GM18505 (cell line): ENCODE measurements at regions not wholly inside any gene's neighbourhood (a gene's known extent, or its start where the extent isn't known, plus 50 kb on each side); places are given as distances from the start of the nearest gene placed in this dataset.
"Not testable (repeated sequence)": the region's sequence is repeated elsewhere in the genome, so short reads cannot be mapped to it uniquely, and the experiment has no call there.

Experiments
- ATAC-seq: cut with Tn5 transposase; IDR thresholded peaks from one replicate; pipeline ENCODE4 v1.9.1; 2021; ENCODE audit not compliant: unreplicated experiment
- POLR2A ChIP-seq: IDR thresholded peaks from 4 replicates; pipeline ENCODE4 v1.6.1; 2011; ENCODE audit warnings: borderline replicate concordance; ENCODE audit not compliant: insufficient read depth, insufficient read length; ENCODE audit errors: extremely low read depth

DNA sequence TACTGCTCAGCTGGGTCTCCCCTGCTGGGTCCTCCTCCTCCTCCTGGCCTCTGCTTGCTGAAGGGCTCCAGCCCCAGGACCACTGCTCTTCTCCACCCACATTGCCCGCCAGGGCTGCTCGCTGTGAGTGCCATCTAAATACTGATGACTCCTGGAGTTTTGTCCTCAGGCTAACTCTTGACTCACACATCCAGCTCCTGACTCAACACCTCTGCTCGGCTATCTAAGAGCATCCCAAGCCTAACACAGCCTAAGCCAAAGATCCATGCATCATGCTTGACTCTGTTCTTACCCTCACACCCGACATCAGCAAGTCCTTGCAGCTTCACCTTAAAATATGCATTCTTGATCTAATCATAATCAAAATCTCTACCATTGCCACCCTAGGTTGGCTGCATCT lies 260.2 kb downstream of the KLF13 start:
- TF ChIP-seq POLR2A: no peak
- ATAC-seq: no peak

DNA sequence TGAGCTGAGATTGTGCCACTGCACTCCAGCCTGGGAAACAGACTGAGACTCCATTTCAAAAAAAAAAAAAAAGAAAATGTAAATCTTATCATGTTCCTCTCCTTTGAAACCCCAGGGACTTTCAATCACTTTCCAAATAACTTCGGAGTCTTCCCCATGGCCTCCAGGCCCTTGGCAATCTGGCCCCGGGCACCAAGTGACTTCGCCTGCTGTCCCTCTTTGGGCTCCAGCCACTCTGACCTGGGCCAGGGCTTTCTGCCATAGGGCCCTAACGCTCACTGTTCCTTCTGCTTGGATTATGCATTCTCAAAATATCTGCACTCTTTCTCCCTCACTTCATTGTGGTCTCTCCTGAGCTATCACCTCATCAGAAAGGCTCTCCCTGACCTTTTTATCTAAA lies 260.9 kb downstream of the KLF13 start:
- ATAC-seq: no peak
- TF ChIP-seq POLR2A: no peak

DNA sequence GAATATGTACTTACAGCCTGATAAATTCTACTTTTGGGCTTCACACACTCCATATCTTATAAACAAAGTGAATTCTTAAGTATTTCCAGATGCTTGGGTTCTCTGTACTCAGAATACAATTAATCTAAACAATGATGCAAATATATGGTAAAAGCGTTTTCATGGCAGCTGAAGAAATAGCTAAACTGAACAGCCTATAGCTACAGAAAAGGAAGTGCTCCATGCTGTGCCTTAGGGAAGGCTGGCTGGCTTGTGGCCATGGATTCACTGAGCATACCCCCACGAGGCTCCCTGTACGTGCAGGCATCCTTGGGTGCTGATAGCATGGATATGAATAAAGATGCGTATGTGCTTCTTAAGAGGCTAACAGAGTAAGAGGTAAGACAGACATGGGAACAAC lies 264.0 kb downstream of the KLF13 start:
- no peak for TF ChIP-seq POLR2A
- no peak for ATAC-seq

DNA sequence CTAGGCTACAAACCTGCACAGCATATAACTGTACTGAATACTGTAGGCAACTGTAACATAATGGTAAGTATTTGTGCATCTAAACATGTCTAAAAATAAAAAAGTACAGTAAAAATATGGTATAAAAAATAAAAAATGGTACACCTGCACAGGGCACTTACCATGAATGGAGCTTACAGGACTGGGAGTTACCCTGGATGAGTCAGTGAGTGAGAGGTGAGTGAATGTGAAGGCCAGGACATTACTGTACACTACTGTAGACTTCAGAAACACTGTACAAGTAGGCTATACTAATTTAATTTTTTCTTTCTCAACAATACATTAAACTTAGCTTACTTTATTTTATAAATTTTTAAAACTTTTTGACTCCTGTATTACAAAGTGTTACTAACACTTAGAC lies 265.3 kb downstream of the KLF13 start:
- TF ChIP-seq POLR2A: no peak
- no peak for ATAC-seq

DNA sequence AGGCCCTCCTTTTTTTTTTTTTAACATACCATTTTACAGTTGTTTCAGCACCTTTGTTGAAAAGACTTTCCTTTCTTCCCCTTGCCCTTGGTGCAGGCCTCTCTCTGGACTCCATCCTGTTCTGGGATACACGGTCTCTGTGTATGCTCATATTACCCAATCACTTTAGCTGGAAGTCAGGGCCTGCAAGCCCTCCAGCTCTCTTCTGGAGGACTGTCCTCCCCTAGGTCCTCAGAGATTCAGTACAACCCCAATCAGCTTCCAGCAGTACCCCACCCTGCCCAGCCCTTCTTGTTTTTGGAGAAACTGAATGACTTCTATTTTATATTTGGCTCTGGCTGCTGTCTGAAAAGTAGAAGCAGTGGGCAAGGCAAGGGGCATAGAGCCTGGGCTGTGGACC lies 270.8 kb downstream of the KLF13 start:
- no peak for ATAC-seq
- TF ChIP-seq POLR2A: no peak

DNA sequence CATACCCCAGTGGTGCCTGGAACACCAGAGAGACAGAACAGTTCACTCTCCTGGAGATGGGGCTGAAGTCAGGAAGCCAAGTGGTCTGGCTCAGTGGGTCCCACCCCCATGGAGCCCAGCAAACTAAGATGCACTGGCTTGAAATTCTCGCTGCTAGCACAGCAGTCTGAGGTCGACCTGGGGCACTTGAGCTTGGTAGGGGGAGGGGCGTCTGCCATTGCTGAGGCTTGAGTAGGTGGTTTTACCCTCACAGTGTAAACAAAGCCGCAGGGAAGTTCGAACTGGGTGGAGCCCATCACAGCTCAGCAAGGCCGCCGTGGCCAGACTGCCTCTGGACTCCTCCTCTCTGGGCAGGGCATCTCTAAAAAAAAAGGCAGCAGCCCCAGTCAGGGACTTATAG lies 272.0 kb downstream of the KLF13 start:
- no peak for ATAC-seq
- no peak for TF ChIP-seq POLR2A

DNA sequence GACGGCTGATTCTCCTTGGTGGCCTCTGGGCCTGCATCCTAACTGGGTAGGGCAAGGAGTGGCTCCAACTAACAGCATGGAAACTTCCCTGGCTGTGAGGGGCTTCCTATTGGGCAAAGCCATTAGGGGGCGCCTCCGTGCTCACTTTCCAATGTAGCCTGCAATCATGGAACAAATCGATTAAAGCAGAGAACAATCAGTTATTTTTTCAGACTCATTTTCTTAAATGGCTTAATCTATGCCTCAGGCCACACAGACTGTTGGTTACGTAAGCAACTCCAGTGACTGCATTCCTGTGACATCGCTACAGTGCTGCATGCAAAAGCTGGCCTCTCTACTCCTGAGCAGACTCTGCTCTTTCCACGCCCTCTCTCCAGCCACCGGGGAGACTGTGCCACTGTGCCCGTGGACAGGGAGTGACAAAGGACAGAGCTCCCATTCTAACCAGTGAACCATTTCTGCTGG lies 278.9 kb downstream of the KLF13 start:
- TF ChIP-seq POLR2A: no peak
- ATAC-seq: no peak

DNA sequence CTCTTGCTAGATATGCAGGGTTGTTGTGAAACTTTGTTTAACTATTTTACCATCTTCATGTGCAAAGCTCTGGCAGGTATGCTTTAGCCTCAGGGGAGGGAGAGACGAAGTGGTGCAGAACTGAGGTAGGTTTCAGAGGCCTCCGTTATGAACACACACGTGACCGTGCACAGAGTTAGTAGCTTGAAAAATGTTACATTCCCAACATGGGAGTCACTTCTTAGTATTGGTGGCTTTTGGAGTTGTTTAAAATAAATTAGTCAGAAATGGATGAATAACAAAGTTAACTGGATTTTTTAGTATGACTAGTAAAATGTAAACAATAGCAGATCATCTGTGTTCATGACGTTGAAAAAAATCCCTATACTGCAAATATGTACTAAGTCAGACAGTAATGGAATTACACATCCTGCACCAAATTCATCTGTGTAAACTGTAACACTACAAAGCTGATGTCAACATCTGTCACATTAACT lies 279.6 kb downstream of the KLF13 start:
- ATAC-seq: no peak
- no peak for TF ChIP-seq POLR2A

DNA sequence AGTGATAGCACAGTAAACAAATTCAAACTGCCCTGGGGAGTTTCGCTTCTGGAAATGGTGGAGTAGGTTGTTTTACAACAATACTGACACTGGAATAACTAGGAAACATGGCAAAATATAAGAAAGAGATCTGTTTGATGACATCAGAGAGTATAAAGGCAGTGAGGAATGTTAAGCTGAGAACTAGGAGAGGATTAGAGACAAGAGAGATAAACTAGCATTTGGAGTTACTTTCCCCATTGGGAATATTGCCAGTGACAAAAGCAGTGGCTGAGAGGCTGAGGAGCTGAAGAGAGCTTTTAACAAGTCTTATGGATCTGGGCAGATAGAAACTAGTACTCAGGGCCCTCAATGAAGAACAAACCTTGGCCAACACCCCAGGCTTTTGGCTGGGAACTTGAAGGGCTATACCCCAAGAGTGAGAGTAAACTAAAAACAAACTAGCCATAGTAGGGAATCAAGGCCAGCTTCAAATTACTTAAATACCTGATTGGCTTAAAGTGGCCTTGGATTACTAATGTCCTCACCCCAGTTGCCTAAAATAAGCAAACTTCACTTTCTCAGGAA lies 280.4 kb downstream of the KLF13 start:
- no peak for TF ChIP-seq POLR2A
- no peak for ATAC-seq

DNA sequence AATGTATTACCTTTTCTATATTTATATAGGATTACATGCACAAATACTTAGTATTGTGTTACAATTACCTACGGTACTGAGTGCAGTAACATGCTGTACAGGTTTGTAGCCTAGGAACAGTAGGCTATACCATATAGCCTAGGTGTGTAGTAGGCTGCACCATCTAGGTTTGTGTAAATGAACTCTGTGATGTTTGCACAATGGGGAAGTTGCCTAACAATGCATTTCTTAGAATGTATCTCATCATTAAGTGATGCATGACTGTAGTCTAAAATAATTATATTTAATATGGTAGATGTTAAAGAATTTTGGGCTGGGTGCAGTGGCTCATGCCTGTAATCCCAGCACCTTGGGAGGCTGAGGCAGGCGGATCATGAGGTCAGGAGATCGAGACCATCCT lies 281.0 kb downstream of the KLF13 start:
- ATAC-seq: no peak
- no peak for TF ChIP-seq POLR2A

DNA sequence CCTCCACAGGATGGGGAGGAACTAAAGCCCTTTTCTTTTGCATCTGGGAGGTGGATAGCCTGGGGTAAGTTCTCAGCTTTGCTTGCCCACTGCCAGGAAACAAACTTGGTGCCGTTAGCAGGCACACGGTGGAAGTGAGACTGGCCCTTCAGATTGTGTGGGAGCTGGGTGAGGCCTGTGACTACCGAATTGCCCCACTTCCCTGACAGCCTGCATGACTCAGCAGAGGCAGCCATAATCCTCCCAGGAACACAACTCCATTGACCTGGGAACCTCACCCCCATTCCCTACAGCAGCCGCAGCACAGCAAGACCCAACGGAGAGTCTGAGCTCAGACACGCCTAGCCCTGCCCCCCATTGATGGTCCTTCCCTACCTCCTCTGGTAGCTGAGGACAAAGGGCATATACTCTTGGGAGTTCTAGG lies 282.6 kb downstream of the KLF13 start:
- TF ChIP-seq POLR2A: no peak
- ATAC-seq: no peak

DNA sequence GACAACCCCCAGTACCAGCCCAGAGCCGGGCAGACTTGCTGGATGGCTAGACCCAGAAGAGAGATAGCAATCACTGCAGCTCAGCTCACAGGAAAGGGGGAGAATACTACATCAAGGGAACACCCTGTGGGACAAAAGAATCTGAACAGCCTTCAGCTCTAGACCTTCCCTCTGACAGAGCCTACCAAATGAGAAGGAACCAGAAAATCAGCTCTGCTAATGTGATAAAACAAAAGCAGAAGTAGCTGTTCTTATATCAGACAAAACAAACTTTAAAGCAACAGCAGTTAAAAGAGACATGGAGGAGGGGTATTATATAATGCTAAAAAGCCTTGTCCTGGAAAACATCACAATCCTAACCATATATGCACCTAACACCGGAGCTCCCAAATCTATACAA lies 283.3 kb downstream of the KLF13 start:
- no peak for TF ChIP-seq POLR2A
- ATAC-seq: no peak

DNA sequence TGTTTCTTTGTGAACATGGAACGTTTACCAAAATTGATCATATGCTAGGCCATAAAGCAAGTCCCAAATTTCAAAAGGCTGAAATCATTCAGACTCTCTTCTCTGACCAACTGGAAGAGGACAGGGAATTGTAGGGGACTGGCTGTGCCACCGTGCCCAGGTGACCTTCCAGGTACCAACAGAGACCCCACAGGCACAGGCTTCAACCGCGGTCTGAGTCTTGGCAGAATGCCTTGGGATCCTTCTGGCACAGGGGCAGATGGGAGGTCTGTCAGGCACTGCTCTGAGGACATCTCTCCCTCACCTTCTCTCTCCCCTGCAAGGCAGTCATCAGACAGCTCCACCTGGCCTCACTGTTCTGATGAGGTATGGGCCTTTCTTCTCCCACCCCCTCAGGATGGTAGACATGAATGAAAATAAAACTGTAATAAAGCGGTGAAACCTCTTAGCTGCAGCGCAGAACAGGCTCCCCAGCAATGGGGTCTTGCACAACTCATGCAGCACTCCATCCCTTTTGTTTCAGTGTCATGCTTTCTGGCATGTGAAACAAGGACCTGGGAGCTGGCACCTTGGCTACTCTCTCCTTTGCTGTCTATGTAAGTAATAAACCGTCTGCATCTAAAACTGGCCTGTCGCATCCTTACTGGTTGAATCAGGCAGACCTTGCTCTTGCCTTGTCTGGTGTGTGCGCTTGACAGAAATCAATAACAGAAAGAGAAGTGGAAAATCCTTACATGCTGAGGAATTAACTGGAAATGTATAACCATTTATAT lies 289.2 kb downstream of the KLF13 start:
- no peak for ATAC-seq
- TF ChIP-seq POLR2A: no peak

DNA sequence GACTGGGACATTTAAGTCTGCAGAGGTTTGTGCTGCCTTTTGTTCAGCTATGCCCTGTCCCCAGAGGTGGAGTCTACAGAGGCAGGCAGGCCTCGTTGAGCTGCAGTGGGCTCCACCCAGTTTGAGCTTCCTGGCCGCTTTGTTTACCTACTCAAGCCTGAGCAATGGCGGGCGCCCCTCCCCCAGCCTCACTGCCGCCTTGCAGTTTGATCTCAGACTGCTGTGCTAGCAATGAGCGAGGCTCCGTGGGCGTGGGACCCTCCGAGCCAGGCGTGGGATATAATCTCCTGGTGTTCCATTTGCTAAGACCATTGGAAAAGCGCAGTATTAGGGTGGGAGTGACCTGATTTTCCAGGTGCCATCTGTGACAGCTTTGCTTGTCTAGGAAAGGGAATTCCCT lies 296.7 kb downstream of the KLF13 start:
- ATAC-seq: not testable (repeated sequence)

DNA sequence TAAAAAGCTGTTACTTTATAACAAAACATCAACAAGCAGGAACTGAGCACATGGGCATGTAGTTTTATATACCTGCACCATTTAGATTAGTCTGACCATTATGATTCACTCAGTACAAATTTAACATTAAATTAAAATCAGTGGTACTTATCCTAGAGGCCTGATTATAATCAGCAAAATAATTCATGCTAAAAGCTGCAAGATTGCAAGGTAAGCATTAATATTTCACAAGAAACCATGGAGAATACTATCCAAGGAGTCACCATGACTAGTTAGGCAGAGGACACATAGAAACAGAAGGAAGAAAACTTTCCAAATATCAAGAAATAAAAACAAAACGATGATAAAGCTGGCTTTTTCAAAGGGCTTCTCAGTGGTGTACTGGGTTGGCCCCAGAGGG lies 297.5 kb downstream of the KLF13 start:
- not testable (repeated sequence) for ATAC-seq

DNA sequence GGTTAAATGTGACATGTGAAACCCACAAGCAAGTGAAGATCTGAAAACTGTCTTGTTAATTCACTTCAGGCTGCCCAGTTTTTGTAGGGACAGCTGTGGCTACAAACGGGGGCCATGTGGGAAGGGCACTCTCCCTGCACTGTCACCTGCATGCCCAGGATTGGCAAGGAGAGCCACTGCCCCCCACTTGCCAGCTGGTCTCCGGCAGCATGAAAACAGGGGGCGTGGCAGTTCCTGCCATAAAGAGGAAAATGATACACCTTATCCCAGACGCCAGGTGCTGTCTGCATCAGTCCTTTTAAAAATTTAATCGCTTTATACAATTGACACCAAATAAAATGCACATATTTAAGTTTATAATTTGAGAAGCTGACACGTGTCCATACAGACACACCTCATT lies 309.1 kb downstream of the KLF13 start:
- not testable (repeated sequence) for ATAC-seq

DNA sequence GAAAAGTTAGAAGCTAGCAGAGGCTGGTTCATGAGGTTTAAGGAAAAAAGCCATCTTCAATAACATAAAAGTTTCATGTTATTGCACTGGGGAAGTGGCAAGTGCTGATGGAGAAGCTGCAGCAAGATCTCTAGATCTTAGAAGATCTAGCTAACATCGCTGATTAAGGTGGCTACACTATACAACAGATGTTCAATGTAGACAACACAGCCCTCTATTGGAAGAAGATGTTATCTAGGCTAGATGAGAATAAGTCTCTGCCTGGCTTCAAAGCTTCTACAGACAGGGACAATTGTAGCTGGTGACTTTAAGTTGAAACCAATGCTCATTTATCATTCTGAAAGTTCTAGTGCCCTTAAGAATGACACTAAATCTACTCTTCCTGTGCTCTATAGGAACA lies 310.3 kb downstream of the KLF13 start:
- ATAC-seq: not testable (repeated sequence)

DNA sequence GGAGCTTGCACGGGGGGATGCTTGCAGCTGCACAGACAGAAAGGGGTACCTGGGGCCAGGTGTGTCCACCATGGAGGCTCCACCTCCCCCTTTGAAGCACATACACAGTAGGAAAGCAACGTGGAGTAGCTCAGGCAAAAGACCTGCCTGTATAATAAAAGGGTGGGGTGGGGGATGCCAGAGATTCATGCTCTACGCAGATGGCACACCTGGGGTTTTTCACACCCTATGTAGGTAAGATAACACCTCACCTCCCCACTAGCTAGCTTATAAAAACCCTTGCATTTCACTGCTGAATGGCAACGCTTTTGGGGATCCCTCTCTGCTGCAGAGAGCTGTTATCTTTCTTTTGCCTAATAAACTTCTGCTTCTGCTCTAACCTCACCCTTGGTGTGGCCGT lies 317.3 kb downstream of the KLF13 start:
- ATAC-seq: not testable (repeated sequence)

DNA sequence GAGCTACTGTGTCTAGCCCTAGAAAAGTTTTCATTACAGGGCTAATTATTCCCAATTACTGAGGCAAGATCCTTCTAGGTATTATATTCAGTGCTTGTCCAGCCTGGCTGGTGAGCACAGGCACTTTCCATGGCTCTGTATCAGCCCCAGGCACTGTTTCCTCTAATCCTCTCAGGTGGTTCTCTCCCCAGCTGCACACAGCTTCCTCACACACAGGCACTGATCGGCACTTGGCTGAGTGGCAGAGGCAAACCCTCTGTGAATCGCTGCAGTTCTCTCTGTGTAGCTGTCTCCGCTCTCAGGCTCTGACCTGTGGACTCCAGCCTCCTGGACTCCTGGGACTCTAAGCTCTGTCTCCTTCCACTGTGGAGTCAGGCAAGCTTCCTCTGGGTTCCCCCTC lies 318.1 kb downstream of the KLF13 start:
- not testable (repeated sequence) for ATAC-seq
